ENCODE measurements at regions not wholly inside any gene's neighbourhood (a gene's known extent, or its start where the extent isn't known, plus 50 kb on each side); places are given as distances from the start of the nearest gene placed in this dataset.

- H2BK12ac ChIP-seq (ENCODE audit: insufficient read length, low read depth, low read length): no peak overlapping the region
- no CpG with 5 or more reads among the region's 2 CpGs for WGBS (ENCODE audit: extremely low coverage, insufficient read length, low lambda C conversion rate)
- H3K4me1 ChIP-seq (ENCODE audit: insufficient read depth, low read length): no peaks in the 10 kb centered on the region
These were observed 1323.1 kb downstream of the PCDH7 start for GRCh38 chr4:32043248-32043633.

More at GRCh38 chr4:32043248-32043633, 1323.1 kb downstream of the PCDH7 start:
- Mint-ChIP-seq H3K9me3 (peaks cover 0 to 4% of the 10 kb centered on the region in 2 experiments; a peak in 3 of 5 replicates), H3K36me3 (ENCODE audit: insufficient read depth in 1 of 3, low read depth in 3 of 3) (peaks cover 0 to 6% (median 0%) of the 10 kb centered on the region in 3 experiments; a peak in 2 of 7 replicates), H3K4me1 (peaks cover 2 to 4% of the 10 kb centered on the region in 2 experiments; a peak in 3 of 4 replicates), H3K27ac (no peak overlapping the region), H3K4me3 (no peak overlapping the region), H3K27me3 (ENCODE audit: low read depth) (no peaks in the 10 kb centered on the region)
- H3K18ac ChIP-seq (ENCODE audit: insufficient read length, low read depth, low read length): no peak overlapping the region
- no peak overlapping the region for H3K56ac ChIP-seq (ENCODE audit: insufficient read length, low read depth, low read length)
- H3T11ph ChIP-seq (ENCODE audit: low read length): no peak overlapping the region
- H3K23me2 ChIP-seq (ENCODE audit: insufficient read length, low read depth, low read length, poor library complexity, severe bottlenecking): no peaks in the 10 kb centered on the region
- no peaks in the 10 kb centered on the region for H3K79me1 ChIP-seq (ENCODE audit: insufficient read depth, low read depth, low read length, poor library complexity, severe bottlenecking)
- H3K27me3 ChIP-seq (ENCODE audit: insufficient read depth, low read length): no peaks in the 10 kb centered on the region
- H3K23ac ChIP-seq (ENCODE audit: insufficient read length, low read depth, low read length): no peak overlapping the region
- no peak overlapping the region for H2BK15ac ChIP-seq (ENCODE audit: low read depth, low read length)
- H4K91ac ChIP-seq (ENCODE audit: insufficient read length, low read depth, low read length): no peak overlapping the region
- H4K5ac ChIP-seq (ENCODE audit: insufficient read length, low read depth, low read length): no peak overlapping the region
- no peak overlapping the region for H3K9ac ChIP-seq (ENCODE audit: extremely low read depth, insufficient read length, low read length)
- H2AFZ ChIP-seq (ENCODE audit: low read length): no peak overlapping the region
- no peak overlapping the region for H3K14ac ChIP-seq (ENCODE audit: insufficient read depth, low read length)
- no peak overlapping the region for H2BK120ac ChIP-seq (ENCODE audit: low read depth, low read length, poor library complexity, severe bottlenecking)
- DNase-seq: no peak
- H4K8ac ChIP-seq (replicated peaks; ENCODE audit: insufficient read length, low read depth, low read length): no peak overlapping the region
- H3K4ac ChIP-seq (ENCODE audit: low read depth, low read length): no peak overlapping the region
- no peaks in the 10 kb centered on the region for H3K9me3 ChIP-seq (ENCODE audit: control insufficient read depth, low read depth, low read length)
- no peaks in the 10 kb centered on the region for H4K20me1 ChIP-seq (ENCODE audit: control insufficient read depth, insufficient read depth, insufficient read length)
- TF ChIP-seq CTCF (conservative IDR thresholded peaks at IDR 0.05): no peak
- no peak overlapping the region for H2AK5ac ChIP-seq (ENCODE audit: insufficient read length, low read length)
- no peak overlapping the region for H2BK20ac ChIP-seq (ENCODE audit: low read depth, low read length, poor library complexity, severe bottlenecking)
- no peak overlapping the region for H3K4me2 ChIP-seq (ENCODE audit: insufficient read depth, insufficient read length, low read length)
- H3K79me2 ChIP-seq (ENCODE audit: insufficient read depth, low read length): no peaks in the 10 kb centered on the region
- no peak overlapping the region for H3K27ac ChIP-seq (ENCODE audit: insufficient read length, low read depth, low read length)
- no peak overlapping the region for H2BK5ac ChIP-seq (ENCODE audit: insufficient read length, low read length)

Measured in H9 (cell line).